ENCODE measurements at regions not wholly inside any gene's neighbourhood (a gene's known extent, or its start where the extent isn't known, plus 50 kb on each side); places are given as distances from the start of the nearest gene placed in this dataset.

DNA sequence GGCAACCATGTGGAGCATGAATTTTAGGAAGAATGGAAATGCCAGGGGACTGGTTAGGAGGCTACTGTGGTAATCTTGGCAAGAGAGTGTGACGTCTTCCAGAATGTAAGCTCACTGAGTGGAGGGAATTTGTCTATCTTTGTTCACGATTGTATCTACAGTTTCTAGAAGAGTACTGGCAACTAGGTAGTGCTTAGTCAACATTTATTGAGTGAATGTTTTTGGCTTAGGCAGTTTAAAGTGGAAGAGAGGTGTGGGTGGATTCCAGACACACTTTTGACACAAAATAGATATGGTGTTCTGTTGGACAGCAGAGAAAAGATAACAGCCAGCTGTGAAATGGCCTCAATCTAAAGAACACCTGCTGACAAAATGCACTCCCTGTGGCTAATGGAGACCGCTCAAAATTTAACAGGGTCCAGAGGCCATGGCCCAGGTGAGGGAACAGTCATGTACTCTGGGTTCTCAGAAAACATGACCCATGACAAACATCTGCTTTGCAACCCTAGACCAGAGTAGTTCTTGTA lies 139.3 kb downstream of the GPX5 start:
- Histone ChIP-seq H3K9ac (ENCODE audit: low read length) (no peak overlapping the region), H3K27ac (ENCODE audit: low read depth, low read length) (no peak overlapping the region), H3K4me3 (ENCODE audit: insufficient read depth, low read length, poor library complexity, severe bottlenecking) (no peak overlapping the region), H3K27me3 (ENCODE audit: low read length) (no peaks in the 10 kb centered on the region), H3K9me3 (ENCODE audit: insufficient read depth, low read length) (no peaks in the 10 kb centered on the region), H3F3A (ENCODE audit: insufficient read depth) (no peaks in the 10 kb centered on the region), H3K4me2 (ENCODE audit: low read depth, low read length, poor library complexity, severe bottlenecking) (no peak overlapping the region), H4K20me1 (ENCODE audit: low read depth, low read length) (no peaks in the 10 kb centered on the region), H3K36me3 (ENCODE audit: low read length) (no peaks in the 10 kb centered on the region), H3K79me2 (ENCODE audit: insufficient read depth, low read length) (no peaks in the 10 kb centered on the region), H2AFZ (ENCODE audit: low read depth, low read length, severe bottlenecking) (no peak overlapping the region), H3K9me2 (replicated peaks; ENCODE audit: insufficient read depth, low read length) (no peaks in the 10 kb centered on the region)
- TF ChIP-seq, protein P1, sequence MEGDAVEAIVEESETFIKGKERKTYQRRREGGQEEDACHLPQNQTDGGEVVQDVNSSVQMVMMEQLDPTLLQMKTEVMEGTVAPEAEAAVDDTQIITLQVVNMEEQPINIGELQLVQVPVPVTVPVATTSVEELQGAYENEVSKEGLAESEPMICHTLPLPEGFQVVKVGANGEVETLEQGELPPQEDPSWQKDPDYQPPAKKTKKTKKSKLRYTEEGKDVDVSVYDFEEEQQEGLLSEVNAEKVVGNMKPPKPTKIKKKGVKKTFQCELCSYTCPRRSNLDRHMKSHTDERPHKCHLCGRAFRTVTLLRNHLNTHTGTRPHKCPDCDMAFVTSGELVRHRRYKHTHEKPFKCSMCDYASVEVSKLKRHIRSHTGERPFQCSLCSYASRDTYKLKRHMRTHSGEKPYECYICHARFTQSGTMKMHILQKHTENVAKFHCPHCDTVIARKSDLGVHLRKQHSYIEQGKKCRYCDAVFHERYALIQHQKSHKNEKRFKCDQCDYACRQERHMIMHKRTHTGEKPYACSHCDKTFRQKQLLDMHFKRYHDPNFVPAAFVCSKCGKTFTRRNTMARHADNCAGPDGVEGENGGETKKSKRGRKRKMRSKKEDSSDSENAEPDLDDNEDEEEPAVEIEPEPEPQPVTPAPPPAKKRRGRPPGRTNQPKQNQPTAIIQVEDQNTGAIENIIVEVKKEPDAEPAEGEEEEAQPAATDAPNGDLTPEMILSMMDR (IDR thresholded peaks at IDR 0.05; ENCODE audit: insufficient read depth, low read length, poor library complexity, severe bottlenecking) = no peak
- no peak for TF ChIP-seq EZH2phosphoT487 (conservative IDR thresholded peaks at IDR 0.05; ENCODE audit: low read length)

GRCh38 chr6:28673417-28673786 lies 147.7 kb downstream of the GPX5 start:
- TF ChIP-seq, protein P1 (IDR thresholded peaks at IDR 0.05; ENCODE audit: insufficient read depth, low read length, poor library complexity, severe bottlenecking) = no peak
- no peak for TF ChIP-seq EZH2phosphoT487 (conservative IDR thresholded peaks at IDR 0.05; ENCODE audit: low read length)
- Histone ChIP-seq H3K79me2 (ENCODE audit: insufficient read depth, low read length) (no peaks in the 10 kb centered on the region), H3K9me3 (ENCODE audit: insufficient read depth, low read length) (no peaks in the 10 kb centered on the region), H3K27ac (ENCODE audit: low read depth, low read length) (no peak overlapping the region), H3K4me3 (ENCODE audit: insufficient read depth, low read length, poor library complexity, severe bottlenecking) (no peak overlapping the region), H3F3A (ENCODE audit: insufficient read depth) (no peaks in the 10 kb centered on the region), H3K27me3 (ENCODE audit: low read length) (no peaks in the 10 kb centered on the region), H3K36me3 (ENCODE audit: low read length) (no peaks in the 10 kb centered on the region), H4K20me1 (ENCODE audit: low read depth, low read length) (no peaks in the 10 kb centered on the region), H3K9ac (ENCODE audit: low read length) (no peak overlapping the region), H3K9me2 (replicated peaks; ENCODE audit: insufficient read depth, low read length) (no peaks in the 10 kb centered on the region), H3K4me2 (ENCODE audit: low read depth, low read length, poor library complexity, severe bottlenecking) (peak overlapping the region; percentile 43), H2AFZ (ENCODE audit: low read depth, low read length, severe bottlenecking) (no peak overlapping the region)

GRCh38 chr6:28673787-28674671 lies 148.3 kb downstream of the GPX5 start:
- no peak overlapping the region for H3K9ac ChIP-seq (ENCODE audit: low read length)
- H3K79me2 ChIP-seq (ENCODE audit: insufficient read depth, low read length) = no peaks in the 10 kb centered on the region
- no peaks in the 10 kb centered on the region for H3K27me3 ChIP-seq (ENCODE audit: low read length)
- peak overlapping the region; percentile 10 for H3K4me3 ChIP-seq (ENCODE audit: insufficient read depth, low read length, poor library complexity, severe bottlenecking)
- no peaks in the 10 kb centered on the region for H3F3A ChIP-seq (ENCODE audit: insufficient read depth)
- no peaks in the 10 kb centered on the region for H3K9me2 ChIP-seq (replicated peaks; ENCODE audit: insufficient read depth, low read length)
- no peak overlapping the region for H2AFZ ChIP-seq (ENCODE audit: low read depth, low read length, severe bottlenecking)
- no peaks in the 10 kb centered on the region for H3K36me3 ChIP-seq (ENCODE audit: low read length)
- H3K9me3 ChIP-seq (ENCODE audit: insufficient read depth, low read length) = no peaks in the 10 kb centered on the region
- H3K4me2 ChIP-seq (ENCODE audit: low read depth, low read length, poor library complexity, severe bottlenecking) = peak overlapping the region; percentile 43
- no peaks in the 10 kb centered on the region for H4K20me1 ChIP-seq (ENCODE audit: low read depth, low read length)
- TF ChIP-seq, protein P1 (IDR thresholded peaks at IDR 0.05; ENCODE audit: insufficient read depth, low read length, poor library complexity, severe bottlenecking) = no peak
- TF ChIP-seq EZH2phosphoT487 (conservative IDR thresholded peaks at IDR 0.05; ENCODE audit: low read length) = no peak
- no peak overlapping the region for H3K27ac ChIP-seq (ENCODE audit: low read depth, low read length)
